ENCODE measurements at regions not wholly inside any gene's neighbourhood (a gene's known extent, or its start where the extent isn't known, plus 50 kb on each side); places are given as distances from the start of the nearest gene placed in this dataset.

- no peak overlapping the region for H3K4me3 ChIP-seq (ENCODE audit: low read length)
- no peak overlapping the region for H3K27ac ChIP-seq (ENCODE audit: low read depth, low read length)
- H3K27me3 ChIP-seq (ENCODE audit: control insufficient read depth, insufficient read depth, low read length): no peaks in the 10 kb centered on the region
- no peak overlapping the region for H3K9ac ChIP-seq (ENCODE audit: low read length)
- no peaks in the 10 kb centered on the region for H3K36me3 ChIP-seq (ENCODE audit: control insufficient read depth, insufficient read depth, low read length)
- H3K4me1 ChIP-seq (ENCODE audit: control insufficient read depth, insufficient read depth, low read length): no peaks in the 10 kb centered on the region
Measured at GRCh38 chr22:44442186-44442815, 55.7 kb downstream of the RTL6 start.

GRCh38 chr22:44441401-44442185 lies 56.4 kb downstream of the RTL6 start:
- no peaks in the 10 kb centered on the region for H3K36me3 ChIP-seq (ENCODE audit: control insufficient read depth, insufficient read depth, low read length)
- no peaks in the 10 kb centered on the region for H3K27me3 ChIP-seq (ENCODE audit: control insufficient read depth, insufficient read depth, low read length)
- H3K9ac ChIP-seq (ENCODE audit: low read length): no peak overlapping the region
- H3K4me1 ChIP-seq (ENCODE audit: control insufficient read depth, insufficient read depth, low read length): no peaks in the 10 kb centered on the region
- no peak overlapping the region for H3K27ac ChIP-seq (ENCODE audit: low read depth, low read length)
- H3K4me3 ChIP-seq (ENCODE audit: low read length): no peak overlapping the region

GRCh38 chr22:44440224-44441160 lies 57.5 kb downstream of the RTL6 start:
- Histone ChIP-seq H3K4me1 (ENCODE audit: control insufficient read depth, insufficient read depth, low read length) (no peaks in the 10 kb centered on the region), H3K36me3 (ENCODE audit: control insufficient read depth, insufficient read depth, low read length) (no peaks in the 10 kb centered on the region), H3K4me3 (ENCODE audit: low read length) (no peak overlapping the region), H3K27me3 (ENCODE audit: control insufficient read depth, insufficient read depth, low read length) (no peaks in the 10 kb centered on the region), H3K27ac (ENCODE audit: low read depth, low read length) (no peak overlapping the region), H3K9ac (ENCODE audit: low read length) (no peak overlapping the region)

- H3K36me3 ChIP-seq (ENCODE audit: control insufficient read depth, insufficient read depth, low read length): no peaks in the 10 kb centered on the region
- H3K9ac ChIP-seq (ENCODE audit: low read length): no peak overlapping the region
- no peak overlapping the region for H3K27ac ChIP-seq (ENCODE audit: low read depth, low read length)
- H3K4me1 ChIP-seq (ENCODE audit: control insufficient read depth, insufficient read depth, low read length): no peaks in the 10 kb centered on the region
- H3K27me3 ChIP-seq (ENCODE audit: control insufficient read depth, insufficient read depth, low read length): no peaks in the 10 kb centered on the region
- H3K4me3 ChIP-seq (ENCODE audit: low read length): no peak overlapping the region
Measured at GRCh38 chr22:44439356-44440223, 58.4 kb downstream of the RTL6 start.

- no peak overlapping the region for H3K27ac ChIP-seq (ENCODE audit: low read depth, low read length)
Measured at GRCh38 chr22:44438481-44439131, 59.4 kb downstream of the RTL6 start.

GRCh38 chr22:44438056-44438455 lies 60.0 kb downstream of the RTL6 start:
- no peak overlapping the region for H3K4me3 ChIP-seq (ENCODE audit: low read length)
- no peak overlapping the region for H3K27ac ChIP-seq (ENCODE audit: low read depth, low read length)
- H3K4me1 ChIP-seq (ENCODE audit: control insufficient read depth, insufficient read depth, low read length): no peaks in the 10 kb centered on the region
- H3K27me3 ChIP-seq (ENCODE audit: control insufficient read depth, insufficient read depth, low read length): no peaks in the 10 kb centered on the region
- no peaks in the 10 kb centered on the region for H3K36me3 ChIP-seq (ENCODE audit: control insufficient read depth, insufficient read depth, low read length)
- H3K9ac ChIP-seq (ENCODE audit: low read length): no peak overlapping the region

More at GRCh38 chr22:44438481-44439131, 59.4 kb downstream of the RTL6 start:
- Histone ChIP-seq H3K4me1 (ENCODE audit: control insufficient read depth, insufficient read depth, low read length) (no peaks in the 10 kb centered on the region), H3K9ac (ENCODE audit: low read length) (no peak overlapping the region), H3K27me3 (ENCODE audit: control insufficient read depth, insufficient read depth, low read length) (no peaks in the 10 kb centered on the region), H3K4me3 (ENCODE audit: low read length) (no peak overlapping the region), H3K36me3 (ENCODE audit: control insufficient read depth, insufficient read depth, low read length) (no peaks in the 10 kb centered on the region)

- Histone ChIP-seq H3K27ac (ENCODE audit: low read depth, low read length) (no peak overlapping the region), H3K27me3 (ENCODE audit: control insufficient read depth, insufficient read depth, low read length) (no peaks in the 10 kb centered on the region), H3K4me3 (ENCODE audit: low read length) (no peak overlapping the region), H3K4me1 (ENCODE audit: control insufficient read depth, insufficient read depth, low read length) (no peaks in the 10 kb centered on the region), H3K36me3 (ENCODE audit: control insufficient read depth, insufficient read depth, low read length) (no peaks in the 10 kb centered on the region), H3K9ac (ENCODE audit: low read length) (no peak overlapping the region)
Measured at GRCh38 chr22:44437216-44438055, 60.6 kb downstream of the RTL6 start.

- Histone ChIP-seq H3K9ac (ENCODE audit: low read length) (no peak overlapping the region), H3K36me3 (ENCODE audit: control insufficient read depth, insufficient read depth, low read length) (no peaks in the 10 kb centered on the region), H3K4me1 (ENCODE audit: control insufficient read depth, insufficient read depth, low read length) (no peaks in the 10 kb centered on the region), H3K27ac (ENCODE audit: low read depth, low read length) (no peak overlapping the region), H3K4me3 (ENCODE audit: low read length) (no peak overlapping the region), H3K27me3 (ENCODE audit: control insufficient read depth, insufficient read depth, low read length) (no peaks in the 10 kb centered on the region)
Measured at GRCh38 chr22:44436736-44437135, 61.3 kb downstream of the RTL6 start.

- Histone ChIP-seq H3K36me3 (ENCODE audit: control insufficient read depth, insufficient read depth, low read length) (no peaks in the 10 kb centered on the region), H3K27ac (ENCODE audit: low read depth, low read length) (no peak overlapping the region), H3K4me1 (ENCODE audit: control insufficient read depth, insufficient read depth, low read length) (no peaks in the 10 kb centered on the region), H3K4me3 (ENCODE audit: low read length) (no peak overlapping the region), H3K9ac (ENCODE audit: low read length) (no peak overlapping the region), H3K27me3 (ENCODE audit: control insufficient read depth, insufficient read depth, low read length) (no peaks in the 10 kb centered on the region)
Measured at GRCh38 chr22:44431256-44431655, 66.8 kb downstream of the RTL6 start.

- Histone ChIP-seq H3K36me3 (ENCODE audit: control insufficient read depth, insufficient read depth, low read length) (no peaks in the 10 kb centered on the region), H3K9ac (ENCODE audit: low read length) (no peak overlapping the region), H3K27me3 (ENCODE audit: control insufficient read depth, insufficient read depth, low read length) (no peaks in the 10 kb centered on the region), H3K4me3 (ENCODE audit: low read length) (no peak overlapping the region), H3K4me1 (ENCODE audit: control insufficient read depth, insufficient read depth, low read length) (no peaks in the 10 kb centered on the region), H3K27ac (ENCODE audit: low read depth, low read length) (no peak overlapping the region)
Measured at GRCh38 chr22:44430716-44431115, 67.3 kb downstream of the RTL6 start.
